ENCODE measurements at regions not wholly inside any gene's neighbourhood (a gene's known extent, or its start where the extent isn't known, plus 50 kb on each side); places are given as distances from the start of the nearest gene placed in this dataset.

GRCh38 chr14:84399296-84399910, 1130.5 kb upstream of the FLRT2 start:
- Mint-ChIP-seq H3K27me3 (ENCODE audit: low read depth) (no peaks in the 10 kb centered on the region), H3K36me3 (ENCODE audit: low read depth) (no peaks in the 10 kb centered on the region), H3K27ac (ENCODE audit: unreplicated experiment) (no peak overlapping the region), H3K9me3 (peaks cover 8% of the 10 kb centered on the region), H3K4me3 (no peak overlapping the region), H3K4me1 (no peaks in the 10 kb centered on the region)
- TF ChIP-seq, protein P1, sequence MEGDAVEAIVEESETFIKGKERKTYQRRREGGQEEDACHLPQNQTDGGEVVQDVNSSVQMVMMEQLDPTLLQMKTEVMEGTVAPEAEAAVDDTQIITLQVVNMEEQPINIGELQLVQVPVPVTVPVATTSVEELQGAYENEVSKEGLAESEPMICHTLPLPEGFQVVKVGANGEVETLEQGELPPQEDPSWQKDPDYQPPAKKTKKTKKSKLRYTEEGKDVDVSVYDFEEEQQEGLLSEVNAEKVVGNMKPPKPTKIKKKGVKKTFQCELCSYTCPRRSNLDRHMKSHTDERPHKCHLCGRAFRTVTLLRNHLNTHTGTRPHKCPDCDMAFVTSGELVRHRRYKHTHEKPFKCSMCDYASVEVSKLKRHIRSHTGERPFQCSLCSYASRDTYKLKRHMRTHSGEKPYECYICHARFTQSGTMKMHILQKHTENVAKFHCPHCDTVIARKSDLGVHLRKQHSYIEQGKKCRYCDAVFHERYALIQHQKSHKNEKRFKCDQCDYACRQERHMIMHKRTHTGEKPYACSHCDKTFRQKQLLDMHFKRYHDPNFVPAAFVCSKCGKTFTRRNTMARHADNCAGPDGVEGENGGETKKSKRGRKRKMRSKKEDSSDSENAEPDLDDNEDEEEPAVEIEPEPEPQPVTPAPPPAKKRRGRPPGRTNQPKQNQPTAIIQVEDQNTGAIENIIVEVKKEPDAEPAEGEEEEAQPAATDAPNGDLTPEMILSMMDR (conservative IDR thresholded peaks at IDR 0.05), result no peak
- DNase-seq (ENCODE audit: low read depth, low spot score), result no peak

- Mint-ChIP-seq H3K36me3 (ENCODE audit: low read depth) (no peaks in the 10 kb centered on the region), H3K4me3 (no peak overlapping the region), H3K27ac (ENCODE audit: unreplicated experiment) (no peak overlapping the region), H3K9me3 (peaks cover 8% of the 10 kb centered on the region), H3K27me3 (ENCODE audit: low read depth) (no peaks in the 10 kb centered on the region), H3K4me1 (peaks cover 7% of the 10 kb centered on the region)
- DNase-seq (ENCODE audit: low read depth, low spot score), result no peak
- TF ChIP-seq, protein P1 (conservative IDR thresholded peaks at IDR 0.05), result no peak
These were observed 1128.3 kb upstream of the FLRT2 start for GRCh38 chr14:84401631-84402030.

DNA sequence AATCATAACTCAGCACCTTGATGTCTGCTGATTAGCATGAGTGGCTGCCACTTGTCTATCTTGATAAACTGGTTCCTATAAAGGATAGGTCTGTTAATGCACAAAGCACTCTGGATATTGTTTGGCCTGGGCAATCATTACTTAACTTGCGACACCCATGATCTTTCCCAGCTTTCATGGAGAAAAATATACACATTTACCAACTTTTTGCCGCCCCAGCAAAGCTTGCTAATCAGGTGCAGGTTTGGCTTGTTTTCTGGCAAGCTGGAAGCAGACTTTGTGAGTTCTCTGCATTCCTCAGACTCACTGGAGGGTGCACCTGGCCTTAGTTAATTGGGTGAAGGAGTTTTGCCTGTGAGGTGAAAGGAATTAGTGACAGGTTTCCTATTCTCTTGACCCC, 1126.4 kb upstream of the FLRT2 start:
- Mint-ChIP-seq H3K27me3 (ENCODE audit: low read depth) (no peaks in the 10 kb centered on the region), H3K9me3 (peaks cover 10% of the 10 kb centered on the region), H3K27ac (ENCODE audit: unreplicated experiment) (no peak overlapping the region), H3K36me3 (ENCODE audit: low read depth) (no peaks in the 10 kb centered on the region), H3K4me1 (peaks cover 7% of the 10 kb centered on the region), H3K4me3 (no peak overlapping the region)
- no peak for DNase-seq (ENCODE audit: low read depth, low spot score)
- TF ChIP-seq, protein P1 (conservative IDR thresholded peaks at IDR 0.05), result no peak

- Mint-ChIP-seq H3K27ac (ENCODE audit: unreplicated experiment) (no peak overlapping the region), H3K27me3 (ENCODE audit: low read depth) (no peaks in the 10 kb centered on the region), H3K36me3 (ENCODE audit: low read depth) (no peaks in the 10 kb centered on the region), H3K4me1 (peaks cover 7% of the 10 kb centered on the region), H3K4me3 (no peak overlapping the region), H3K9me3 (peaks cover 7% of the 10 kb centered on the region)
- DNase-seq (ENCODE audit: low read depth, low spot score), result no peak
- TF ChIP-seq, protein P1 (conservative IDR thresholded peaks at IDR 0.05), result no peak
These were observed 1125.7 kb upstream of the FLRT2 start for GRCh38 chr14:84404246-84404645.

DNA sequence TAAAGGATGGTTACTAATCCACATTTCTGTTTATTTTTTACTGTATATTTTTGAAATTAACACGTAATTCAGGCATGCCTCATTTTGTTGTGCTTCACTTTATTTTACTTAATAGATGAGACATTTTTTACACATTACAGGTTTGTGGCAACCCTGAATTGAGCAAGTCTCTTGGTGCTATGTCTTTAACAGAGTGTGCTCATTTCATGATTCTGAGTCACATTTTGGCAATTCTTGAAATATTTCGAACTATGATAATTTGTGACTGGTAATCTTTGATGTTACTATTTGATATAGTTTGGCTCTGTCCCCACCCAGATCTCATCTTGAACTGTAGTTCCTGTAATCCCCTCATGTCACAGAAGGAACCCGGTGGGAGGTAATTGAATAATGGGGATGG, 1120.5 kb upstream of the FLRT2 start:
- H3K4me1 Mint-ChIP-seq, result peaks cover 7% of the 10 kb centered on the region
- TF ChIP-seq, protein P1 (conservative IDR thresholded peaks at IDR 0.05), result no peak
- H3K9me3 Mint-ChIP-seq, result peaks cover 20% of the 10 kb centered on the region
- no peaks in the 10 kb centered on the region for H3K27me3 Mint-ChIP-seq (ENCODE audit: low read depth)
- no peaks in the 10 kb centered on the region for H3K36me3 Mint-ChIP-seq (ENCODE audit: low read depth)
- H3K4me3 Mint-ChIP-seq, result no peak overlapping the region
- DNase-seq (ENCODE audit: low read depth, low spot score), result no peak
- no peak overlapping the region for H3K27ac Mint-ChIP-seq (ENCODE audit: unreplicated experiment)
